ENCODE measurements at regions not wholly inside any gene's neighbourhood (a gene's known extent, or its start where the extent isn't known, plus 50 kb on each side); places are given as distances from the start of the nearest gene placed in this dataset.

- no peak for TF ChIP-seq CTCF (IDR thresholded peaks at IDR 0.05)
Measured at GRCh38 chr4:15130441-15130840, 128.2 kb downstream of the CPEB2 start.

GRCh38 chr4:15131551-15131950 is 129.3 kb downstream of the CPEB2 start:
- H3K9me3 ChIP-seq: no peaks in the 10 kb centered on the region
- ATAC-seq (ENCODE audit: insufficient number of reproducible peaks, low FRiP score, low read depth) (no peak), DNase-seq (ENCODE audit: low spot score) (no peak)
- no peak overlapping the region for H3K4me3 ChIP-seq
- H3K36me3 ChIP-seq: no peaks in the 10 kb centered on the region
- H3K4me1 ChIP-seq (ENCODE audit: control insufficient read depth in 1 of 2, low read depth in 2 of 2): peaks cover 0 to 4% of the 10 kb centered on the region in 2 donors
- H3K27me3 ChIP-seq (replicated peaks; ENCODE audit: insufficient read depth): no peaks in the 10 kb centered on the region
- no peak overlapping the region for H3K27ac ChIP-seq
- TF ChIP-seq CTCF (IDR thresholded peaks at IDR 0.05): no peak

More at GRCh38 chr4:15130441-15130840, 128.2 kb downstream of the CPEB2 start:
- no peak for DNase-seq (ENCODE audit: low spot score)
- no peak overlapping the region for H3K27ac ChIP-seq
- no peaks in the 10 kb centered on the region for H3K27me3 ChIP-seq (replicated peaks; ENCODE audit: insufficient read depth)
- no peak overlapping the region for H3K4me3 ChIP-seq
- H3K4me1 ChIP-seq (ENCODE audit: control insufficient read depth in 1 of 2, low read depth in 2 of 2): peaks cover 0 to 4% of the 10 kb centered on the region in 2 donors
- no peak for ATAC-seq (ENCODE audit: insufficient number of reproducible peaks, low FRiP score, low read depth)
- H3K9me3 ChIP-seq: no peaks in the 10 kb centered on the region
- no peaks in the 10 kb centered on the region for H3K36me3 ChIP-seq

GRCh38 chr4:15132739-15133138 is 130.5 kb downstream of the CPEB2 start:
- no peak for ATAC-seq (ENCODE audit: insufficient number of reproducible peaks, low FRiP score, low read depth)
- no peaks in the 10 kb centered on the region for H3K27me3 ChIP-seq (replicated peaks; ENCODE audit: insufficient read depth)

GRCh38 chr4:15139599-15139998 is 137.3 kb downstream of the CPEB2 start:
- Histone ChIP-seq H3K36me3 (no peaks in the 10 kb centered on the region), H3K4me3 (no peak overlapping the region), H3K9me3 (no peaks in the 10 kb centered on the region), H3K4me1 (ENCODE audit: control insufficient read depth in 1 of 2, low read depth in 2 of 2) (no peaks in the 10 kb centered on the region), H3K27me3 (replicated peaks; ENCODE audit: insufficient read depth) (no peaks in the 10 kb centered on the region), H3K27ac (no peak overlapping the region)
- ATAC-seq (ENCODE audit: insufficient number of reproducible peaks, low FRiP score, low read depth) (no peak), DNase-seq (ENCODE audit: low spot score) (no peak)
- no peak for TF ChIP-seq CTCF (IDR thresholded peaks at IDR 0.05)

More at GRCh38 chr4:15132739-15133138, 130.5 kb downstream of the CPEB2 start:
- no peak for DNase-seq (ENCODE audit: low spot score)
- Histone ChIP-seq H3K27ac (no peak overlapping the region), H3K4me1 (ENCODE audit: control insufficient read depth in 1 of 2, low read depth in 2 of 2) (peaks cover 0 to 4% of the 10 kb centered on the region in 2 donors), H3K36me3 (no peaks in the 10 kb centered on the region), H3K4me3 (no peak overlapping the region), H3K9me3 (no peaks in the 10 kb centered on the region)
- no peak for TF ChIP-seq CTCF (IDR thresholded peaks at IDR 0.05)

- Histone ChIP-seq H3K27ac (no peak overlapping the region), H3K4me1 (ENCODE audit: control insufficient read depth in 1 of 2, low read depth in 2 of 2) (no peaks in the 10 kb centered on the region), H3K36me3 (no peaks in the 10 kb centered on the region), H3K9me3 (no peaks in the 10 kb centered on the region), H3K27me3 (replicated peaks; ENCODE audit: insufficient read depth) (no peaks in the 10 kb centered on the region), H3K4me3 (no peak overlapping the region)
- no peak for DNase-seq (ENCODE audit: low spot score)
- TF ChIP-seq CTCF (IDR thresholded peaks at IDR 0.05): no peak
- ATAC-seq (ENCODE audit: insufficient number of reproducible peaks, low FRiP score, low read depth): no peak
Measured at GRCh38 chr4:15142201-15142600, 139.9 kb downstream of the CPEB2 start.
